ENCODE measurements at regions not wholly inside any gene's neighbourhood (a gene's known extent, or its start where the extent isn't known, plus 50 kb on each side); places are given as distances from the start of the nearest gene placed in this dataset. TPM values are rescaled to one million over a fixed set of nuclear protein-coding genes. Genes with fewer than 3 reads are reported as not detected.

DNA sequence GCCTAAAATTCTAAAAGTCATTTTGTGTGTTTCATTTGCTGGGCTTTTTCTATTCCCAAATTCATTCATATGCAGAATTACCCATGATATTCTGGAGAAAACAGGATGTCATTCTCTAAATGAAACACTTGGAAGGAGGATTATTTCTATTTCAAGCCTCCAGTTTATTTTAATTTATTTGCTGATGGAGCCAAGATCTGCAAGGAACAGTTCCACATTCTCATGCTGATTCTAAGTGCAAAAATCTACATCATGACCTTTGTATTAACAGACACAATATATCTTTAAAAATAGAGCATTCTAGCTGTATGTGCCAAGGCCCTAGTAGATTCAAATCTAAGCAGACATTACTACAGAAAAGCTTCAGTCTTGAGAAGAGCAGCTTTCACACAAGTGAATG is 51.3 kb upstream of the KCND2 start (continued):
- TF ChIP-seq CTCF (conservative IDR thresholded peaks at IDR 0.05; ENCODE audit: low read depth in 2 of 2), result no peak
- TF ChIP-seq, protein P1, sequence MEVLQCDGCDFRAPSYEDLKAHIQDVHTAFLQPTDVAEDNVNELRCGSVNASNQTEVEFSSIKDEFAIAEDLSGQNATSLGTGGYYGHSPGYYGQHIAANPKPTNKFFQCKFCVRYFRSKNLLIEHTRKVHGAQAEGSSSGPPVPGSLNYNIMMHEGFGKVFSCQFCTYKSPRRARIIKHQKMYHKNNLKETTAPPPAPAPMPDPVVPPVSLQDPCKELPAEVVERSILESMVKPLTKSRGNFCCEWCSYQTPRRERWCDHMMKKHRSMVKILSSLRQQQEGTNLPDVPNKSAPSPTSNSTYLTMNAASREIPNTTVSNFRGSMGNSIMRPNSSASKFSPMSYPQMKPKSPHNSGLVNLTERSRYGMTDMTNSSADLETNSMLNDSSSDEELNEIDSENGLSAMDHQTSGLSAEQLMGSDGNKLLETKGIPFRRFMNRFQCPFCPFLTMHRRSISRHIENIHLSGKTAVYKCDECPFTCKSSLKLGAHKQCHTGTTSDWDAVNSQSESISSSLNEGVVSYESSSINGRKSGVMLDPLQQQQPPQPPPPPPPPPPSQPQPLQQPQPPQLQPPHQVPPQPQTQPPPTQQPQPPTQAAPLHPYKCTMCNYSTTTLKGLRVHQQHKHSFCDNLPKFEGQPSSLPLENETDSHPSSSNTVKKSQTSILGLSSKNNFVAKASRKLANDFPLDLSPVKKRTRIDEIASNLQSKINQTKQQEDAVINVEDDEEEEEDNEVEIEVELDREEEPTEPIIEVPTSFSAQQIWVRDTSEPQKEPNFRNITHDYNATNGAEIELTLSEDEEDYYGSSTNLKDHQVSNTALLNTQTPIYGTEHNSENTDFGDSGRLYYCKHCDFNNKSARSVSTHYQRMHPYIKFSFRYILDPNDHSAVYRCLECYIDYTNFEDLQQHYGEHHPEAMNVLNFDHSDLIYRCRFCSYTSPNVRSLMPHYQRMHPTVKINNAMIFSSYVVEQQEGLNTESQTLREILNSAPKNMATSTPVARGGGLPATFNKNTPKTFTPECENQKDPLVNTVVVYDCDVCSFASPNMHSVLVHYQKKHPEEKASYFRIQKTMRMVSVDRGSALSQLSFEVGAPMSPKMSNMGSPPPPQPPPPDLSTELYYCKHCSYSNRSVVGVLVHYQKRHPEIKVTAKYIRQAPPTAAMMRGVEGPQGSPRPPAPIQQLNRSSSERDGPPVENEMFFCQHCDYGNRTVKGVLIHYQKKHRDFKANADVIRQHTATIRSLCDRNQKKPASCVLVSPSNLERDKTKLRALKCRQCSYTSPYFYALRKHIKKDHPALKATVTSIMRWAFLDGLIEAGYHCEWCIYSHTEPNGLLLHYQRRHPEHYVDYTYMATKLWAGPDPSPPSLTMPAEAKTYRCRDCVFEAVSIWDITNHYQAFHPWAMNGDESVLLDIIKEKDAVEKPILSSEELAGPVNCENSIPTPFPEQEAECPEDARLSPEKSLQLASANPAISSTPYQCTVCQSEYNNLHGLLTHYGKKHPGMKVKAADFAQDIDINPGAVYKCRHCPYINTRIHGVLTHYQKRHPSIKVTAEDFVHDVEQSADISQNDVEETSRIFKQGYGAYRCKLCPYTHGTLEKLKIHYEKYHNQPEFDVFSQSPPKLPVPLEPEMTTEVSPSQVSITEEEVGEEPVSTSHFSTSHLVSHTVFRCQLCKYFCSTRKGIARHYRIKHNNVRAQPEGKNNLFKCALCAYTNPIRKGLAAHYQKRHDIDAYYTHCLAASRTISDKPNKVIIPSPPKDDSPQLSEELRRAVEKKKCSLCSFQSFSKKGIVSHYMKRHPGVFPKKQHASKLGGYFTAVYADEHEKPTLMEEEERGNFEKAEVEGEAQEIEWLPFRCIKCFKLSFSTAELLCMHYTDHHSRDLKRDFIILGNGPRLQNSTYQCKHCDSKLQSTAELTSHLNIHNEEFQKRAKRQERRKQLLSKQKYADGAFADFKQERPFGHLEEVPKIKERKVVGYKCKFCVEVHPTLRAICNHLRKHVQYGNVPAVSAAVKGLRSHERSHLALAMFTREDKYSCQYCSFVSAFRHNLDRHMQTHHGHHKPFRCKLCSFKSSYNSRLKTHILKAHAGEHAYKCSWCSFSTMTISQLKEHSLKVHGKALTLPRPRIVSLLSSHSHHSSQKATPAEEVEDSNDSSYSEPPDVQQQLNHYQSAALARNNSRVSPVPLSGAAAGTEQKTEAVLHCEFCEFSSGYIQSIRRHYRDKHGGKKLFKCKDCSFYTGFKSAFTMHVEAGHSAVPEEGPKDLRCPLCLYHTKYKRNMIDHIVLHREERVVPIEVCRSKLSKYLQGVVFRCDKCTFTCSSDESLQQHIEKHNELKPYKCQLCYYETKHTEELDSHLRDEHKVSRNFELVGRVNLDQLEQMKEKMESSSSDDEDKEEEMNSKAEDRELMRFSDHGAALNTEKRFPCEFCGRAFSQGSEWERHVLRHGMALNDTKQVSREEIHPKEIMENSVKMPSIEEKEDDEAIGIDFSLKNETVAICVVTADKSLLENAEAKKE (CRISPR knock-in tag; IDR thresholded peaks at IDR 0.05), result no peak

Small RNA genes lying in the stretch of these regions (small RNA-seq; reads per million reads assigned to genes)
- gene RNU1-29P (ENCODE audit: low replicate concordance), result not detected

Data from GM23338 (cell line).